ENCODE measurements at regions not wholly inside any gene's neighbourhood (a gene's known extent, or its start where the extent isn't known, plus 50 kb on each side); places are given as distances from the start of the nearest gene placed in this dataset.

DNA sequence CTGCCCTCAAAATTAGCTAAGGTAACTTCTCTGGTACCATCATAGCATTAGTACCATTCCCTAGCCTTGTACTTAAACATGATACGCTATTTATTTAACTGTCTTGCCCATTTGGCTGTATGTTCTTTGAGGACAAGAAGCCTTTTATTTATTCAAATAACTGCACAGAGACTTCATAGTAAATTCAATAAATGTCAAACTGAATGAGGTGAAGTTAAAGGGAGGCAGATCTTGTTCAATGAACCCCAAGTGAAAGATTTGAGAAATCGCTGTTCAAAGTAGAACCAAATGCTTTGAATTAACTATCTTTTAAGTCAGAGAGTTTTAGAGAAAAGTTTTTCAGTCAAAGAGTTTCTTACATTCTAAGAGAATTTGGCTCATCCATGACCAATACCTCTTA, 203.6 kb downstream of the GXYLT1 start:
- TF ChIP-seq POLR2A (IDR thresholded peaks at IDR 0.05; ENCODE audit: low read depth, low read length) (no peak), SMC3 (IDR thresholded peaks at IDR 0.05; ENCODE audit: low read depth, low read length) (no peak), RCOR1 (IDR thresholded peaks at IDR 0.05; ENCODE audit: insufficient replicate concordance, low read length) (no peak), FOS (IDR thresholded peaks at IDR 0.05; ENCODE audit: low read depth, low read length) (no peak), CHD1 (IDR thresholded peaks at IDR 0.05; ENCODE audit: low read depth, low read length) (no peak), MAZ (IDR thresholded peaks at IDR 0.05; ENCODE audit: borderline replicate concordance, low read depth, low read length) (no peak), RAD21 (IDR thresholded peaks at IDR 0.05; ENCODE audit: low read length) (no peak), RFX5 (IDR thresholded peaks at IDR 0.05; ENCODE audit: low read depth, low read length) (no peak), MAFK (IDR thresholded peaks at IDR 0.05; ENCODE audit: low read depth, low read length) (no peak), CEBPB (IDR thresholded peaks at IDR 0.05; ENCODE audit: low read depth, low read length) (no peak), NFE2L2 (IDR thresholded peaks at IDR 0.05; ENCODE audit: low read depth, low read length) (no peak)
- TF ChIP-seq, protein P1, sequence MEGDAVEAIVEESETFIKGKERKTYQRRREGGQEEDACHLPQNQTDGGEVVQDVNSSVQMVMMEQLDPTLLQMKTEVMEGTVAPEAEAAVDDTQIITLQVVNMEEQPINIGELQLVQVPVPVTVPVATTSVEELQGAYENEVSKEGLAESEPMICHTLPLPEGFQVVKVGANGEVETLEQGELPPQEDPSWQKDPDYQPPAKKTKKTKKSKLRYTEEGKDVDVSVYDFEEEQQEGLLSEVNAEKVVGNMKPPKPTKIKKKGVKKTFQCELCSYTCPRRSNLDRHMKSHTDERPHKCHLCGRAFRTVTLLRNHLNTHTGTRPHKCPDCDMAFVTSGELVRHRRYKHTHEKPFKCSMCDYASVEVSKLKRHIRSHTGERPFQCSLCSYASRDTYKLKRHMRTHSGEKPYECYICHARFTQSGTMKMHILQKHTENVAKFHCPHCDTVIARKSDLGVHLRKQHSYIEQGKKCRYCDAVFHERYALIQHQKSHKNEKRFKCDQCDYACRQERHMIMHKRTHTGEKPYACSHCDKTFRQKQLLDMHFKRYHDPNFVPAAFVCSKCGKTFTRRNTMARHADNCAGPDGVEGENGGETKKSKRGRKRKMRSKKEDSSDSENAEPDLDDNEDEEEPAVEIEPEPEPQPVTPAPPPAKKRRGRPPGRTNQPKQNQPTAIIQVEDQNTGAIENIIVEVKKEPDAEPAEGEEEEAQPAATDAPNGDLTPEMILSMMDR (conservative IDR thresholded peaks at IDR 0.05; ENCODE audit: low read depth, low read length) = no peak
- TF ChIP-seq, protein P2, sequence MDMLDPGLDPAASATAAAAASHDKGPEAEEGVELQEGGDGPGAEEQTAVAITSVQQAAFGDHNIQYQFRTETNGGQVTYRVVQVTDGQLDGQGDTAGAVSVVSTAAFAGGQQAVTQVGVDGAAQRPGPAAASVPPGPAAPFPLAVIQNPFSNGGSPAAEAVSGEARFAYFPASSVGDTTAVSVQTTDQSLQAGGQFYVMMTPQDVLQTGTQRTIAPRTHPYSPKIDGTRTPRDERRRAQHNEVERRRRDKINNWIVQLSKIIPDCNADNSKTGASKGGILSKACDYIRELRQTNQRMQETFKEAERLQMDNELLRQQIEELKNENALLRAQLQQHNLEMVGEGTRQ (IDR thresholded peaks at IDR 0.05; ENCODE audit: low read depth, low read length) = no peak
- TF ChIP-seq, protein P3, sequence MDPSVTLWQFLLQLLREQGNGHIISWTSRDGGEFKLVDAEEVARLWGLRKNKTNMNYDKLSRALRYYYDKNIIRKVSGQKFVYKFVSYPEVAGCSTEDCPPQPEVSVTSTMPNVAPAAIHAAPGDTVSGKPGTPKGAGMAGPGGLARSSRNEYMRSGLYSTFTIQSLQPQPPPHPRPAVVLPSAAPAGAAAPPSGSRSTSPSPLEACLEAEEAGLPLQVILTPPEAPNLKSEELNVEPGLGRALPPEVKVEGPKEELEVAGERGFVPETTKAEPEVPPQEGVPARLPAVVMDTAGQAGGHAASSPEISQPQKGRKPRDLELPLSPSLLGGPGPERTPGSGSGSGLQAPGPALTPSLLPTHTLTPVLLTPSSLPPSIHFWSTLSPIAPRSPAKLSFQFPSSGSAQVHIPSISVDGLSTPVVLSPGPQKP (IDR thresholded peaks at IDR 0.05; ENCODE audit: borderline replicate concordance, low read depth, low read length) = no peak

All from IMR-90 (cell line).